ENCODE measurements at regions not wholly inside any gene's neighbourhood (a gene's known extent, or its start where the extent isn't known, plus 50 kb on each side); places are given as distances from the start of the nearest gene placed in this dataset.

- no peaks in the 10 kb centered on the region for H3K27me3 ChIP-seq (ENCODE audit: control insufficient read depth in 1 of 2, insufficient read depth in 2 of 2, low read length in 2 of 2)
- H3K27ac ChIP-seq (ENCODE audit: low read depth, low read length) = no peak overlapping the region
- H3K9ac ChIP-seq (ENCODE audit: low read depth in 1 of 2, low read length in 2 of 2) = no peak overlapping the region
- H3K36me3 ChIP-seq (ENCODE audit: control insufficient read depth in 1 of 2, insufficient read depth in 2 of 2, low read length in 2 of 2) = no peaks in the 10 kb centered on the region
- H3K4me1 ChIP-seq (ENCODE audit: control insufficient read depth in 1 of 2, insufficient read depth in 2 of 2, low read length in 2 of 2) = no peaks in the 10 kb centered on the region
- H3K4me3 ChIP-seq (ENCODE audit: low read depth in 1 of 2, low read length in 2 of 2) = no peak overlapping the region
- peaks cover 7 to 14% of the 10 kb centered on the region in 2 donors for H3K9me3 ChIP-seq (ENCODE audit: control insufficient read depth in 1 of 2, low read length in 2 of 2)
These were observed 1000.2 kb downstream of the TLE4 start for GRCh38 chr9:80571953-80572352.

GRCh38 chr9:80569236-80569635 lies 997.5 kb downstream of the TLE4 start:
- Histone ChIP-seq H3K27ac (ENCODE audit: low read depth, low read length) (no peak overlapping the region), H3K4me1 (ENCODE audit: control insufficient read depth in 1 of 2, insufficient read depth in 2 of 2, low read length in 2 of 2) (no peaks in the 10 kb centered on the region), H3K9me3 (ENCODE audit: control insufficient read depth in 1 of 2, low read length in 2 of 2) (peaks cover 7 to 14% of the 10 kb centered on the region in 2 donors), H3K9ac (ENCODE audit: low read depth in 1 of 2, low read length in 2 of 2) (no peak overlapping the region), H3K4me3 (ENCODE audit: low read depth in 1 of 2, low read length in 2 of 2) (no peak overlapping the region), H3K36me3 (ENCODE audit: control insufficient read depth in 1 of 2, insufficient read depth in 2 of 2, low read length in 2 of 2) (no peaks in the 10 kb centered on the region), H3K27me3 (ENCODE audit: control insufficient read depth in 1 of 2, insufficient read depth in 2 of 2, low read length in 2 of 2) (no peaks in the 10 kb centered on the region)

GRCh38 chr9:80561526-80561925 lies 989.8 kb downstream of the TLE4 start:
- Histone ChIP-seq H3K36me3 (ENCODE audit: control insufficient read depth in 1 of 2, insufficient read depth in 2 of 2, low read length in 2 of 2) (no peaks in the 10 kb centered on the region), H3K9me3 (ENCODE audit: control insufficient read depth in 1 of 2, low read length in 2 of 2) (peaks cover 0 to 4% of the 10 kb centered on the region in 2 donors), H3K4me3 (ENCODE audit: low read depth in 1 of 2, low read length in 2 of 2) (no peak overlapping the region), H3K27me3 (ENCODE audit: control insufficient read depth in 1 of 2, insufficient read depth in 2 of 2, low read length in 2 of 2) (no peaks in the 10 kb centered on the region), H3K27ac (ENCODE audit: low read depth, low read length) (no peak overlapping the region), H3K9ac (ENCODE audit: low read depth in 1 of 2, low read length in 2 of 2) (no peak overlapping the region), H3K4me1 (ENCODE audit: control insufficient read depth in 1 of 2, insufficient read depth in 2 of 2, low read length in 2 of 2) (no peaks in the 10 kb centered on the region)

- no peaks in the 10 kb centered on the region for H3K36me3 ChIP-seq (ENCODE audit: control insufficient read depth in 1 of 2, insufficient read depth in 2 of 2, low read length in 2 of 2)
- H3K27ac ChIP-seq (ENCODE audit: low read depth, low read length) = no peak overlapping the region
- no peaks in the 10 kb centered on the region for H3K27me3 ChIP-seq (ENCODE audit: control insufficient read depth in 1 of 2, insufficient read depth in 2 of 2, low read length in 2 of 2)
- peaks cover 0 to 4% of the 10 kb centered on the region in 2 donors for H3K9me3 ChIP-seq (ENCODE audit: control insufficient read depth in 1 of 2, low read length in 2 of 2)
- no peaks in the 10 kb centered on the region for H3K4me1 ChIP-seq (ENCODE audit: control insufficient read depth in 1 of 2, insufficient read depth in 2 of 2, low read length in 2 of 2)
- H3K4me3 ChIP-seq (ENCODE audit: low read depth in 1 of 2, low read length in 2 of 2) = no peak overlapping the region
- no peak overlapping the region for H3K9ac ChIP-seq (ENCODE audit: low read depth in 1 of 2, low read length in 2 of 2)
These were observed 989.2 kb downstream of the TLE4 start for GRCh38 chr9:80560976-80561375.

GRCh38 chr9:80557256-80557655 lies 985.5 kb downstream of the TLE4 start:
- Histone ChIP-seq H3K27me3 (ENCODE audit: control insufficient read depth in 1 of 2, insufficient read depth in 2 of 2, low read length in 2 of 2) (no peaks in the 10 kb centered on the region), H3K36me3 (ENCODE audit: control insufficient read depth in 1 of 2, insufficient read depth in 2 of 2, low read length in 2 of 2) (no peaks in the 10 kb centered on the region), H3K4me3 (ENCODE audit: low read depth in 1 of 2, low read length in 2 of 2) (no peak overlapping the region), H3K9me3 (ENCODE audit: control insufficient read depth in 1 of 2, low read length in 2 of 2) (no peaks in the 10 kb centered on the region), H3K4me1 (ENCODE audit: control insufficient read depth in 1 of 2, insufficient read depth in 2 of 2, low read length in 2 of 2) (no peaks in the 10 kb centered on the region), H3K27ac (ENCODE audit: low read depth, low read length) (no peak overlapping the region), H3K9ac (ENCODE audit: low read depth in 1 of 2, low read length in 2 of 2) (no peak overlapping the region)

- Histone ChIP-seq H3K27me3 (ENCODE audit: control insufficient read depth in 1 of 2, insufficient read depth in 2 of 2, low read length in 2 of 2) (no peaks in the 10 kb centered on the region), H3K4me1 (ENCODE audit: control insufficient read depth in 1 of 2, insufficient read depth in 2 of 2, low read length in 2 of 2) (no peaks in the 10 kb centered on the region), H3K9ac (ENCODE audit: low read depth in 1 of 2, low read length in 2 of 2) (no peak overlapping the region), H3K9me3 (ENCODE audit: control insufficient read depth in 1 of 2, low read length in 2 of 2) (no peaks in the 10 kb centered on the region), H3K27ac (ENCODE audit: low read depth, low read length) (no peak overlapping the region), H3K4me3 (ENCODE audit: low read depth in 1 of 2, low read length in 2 of 2) (no peak overlapping the region), H3K36me3 (ENCODE audit: control insufficient read depth in 1 of 2, insufficient read depth in 2 of 2, low read length in 2 of 2) (no peaks in the 10 kb centered on the region)
These were observed 984.9 kb downstream of the TLE4 start for GRCh38 chr9:80556631-80557030.

GRCh38 chr9:80555782-80556325 lies 984.1 kb downstream of the TLE4 start:
- Histone ChIP-seq H3K4me3 (ENCODE audit: low read depth in 1 of 2, low read length in 2 of 2) (no peak overlapping the region), H3K4me1 (ENCODE audit: control insufficient read depth in 1 of 2, insufficient read depth in 2 of 2, low read length in 2 of 2) (no peaks in the 10 kb centered on the region), H3K36me3 (ENCODE audit: control insufficient read depth in 1 of 2, insufficient read depth in 2 of 2, low read length in 2 of 2) (no peaks in the 10 kb centered on the region), H3K27ac (ENCODE audit: low read depth, low read length) (no peak overlapping the region), H3K9ac (ENCODE audit: low read depth in 1 of 2, low read length in 2 of 2) (no peak overlapping the region), H3K27me3 (ENCODE audit: control insufficient read depth in 1 of 2, insufficient read depth in 2 of 2, low read length in 2 of 2) (no peaks in the 10 kb centered on the region), H3K9me3 (ENCODE audit: control insufficient read depth in 1 of 2, low read length in 2 of 2) (no peaks in the 10 kb centered on the region)

GRCh38 chr9:80554856-80555255 lies 983.1 kb downstream of the TLE4 start:
- H3K9me3 ChIP-seq (ENCODE audit: control insufficient read depth in 1 of 2, low read length in 2 of 2) = no peaks in the 10 kb centered on the region
- H3K4me3 ChIP-seq (ENCODE audit: low read depth in 1 of 2, low read length in 2 of 2) = no peak overlapping the region
- H3K27me3 ChIP-seq (ENCODE audit: control insufficient read depth in 1 of 2, insufficient read depth in 2 of 2, low read length in 2 of 2) = no peaks in the 10 kb centered on the region
- no peak overlapping the region for H3K9ac ChIP-seq (ENCODE audit: low read depth in 1 of 2, low read length in 2 of 2)
- H3K4me1 ChIP-seq (ENCODE audit: control insufficient read depth in 1 of 2, insufficient read depth in 2 of 2, low read length in 2 of 2) = no peaks in the 10 kb centered on the region
- no peaks in the 10 kb centered on the region for H3K36me3 ChIP-seq (ENCODE audit: control insufficient read depth in 1 of 2, insufficient read depth in 2 of 2, low read length in 2 of 2)
- H3K27ac ChIP-seq (ENCODE audit: low read depth, low read length) = no peak overlapping the region

- Histone ChIP-seq H3K4me1 (ENCODE audit: control insufficient read depth in 1 of 2, insufficient read depth in 2 of 2, low read length in 2 of 2) (no peaks in the 10 kb centered on the region), H3K9me3 (ENCODE audit: control insufficient read depth in 1 of 2, low read length in 2 of 2) (no peaks in the 10 kb centered on the region), H3K9ac (ENCODE audit: low read depth in 1 of 2, low read length in 2 of 2) (no peak overlapping the region)
These were observed 982.5 kb downstream of the TLE4 start for GRCh38 chr9:80554301-80554700.

GRCh38 chr9:80552931-80553330 lies 981.2 kb downstream of the TLE4 start:
- Histone ChIP-seq H3K27me3 (ENCODE audit: control insufficient read depth in 1 of 2, insufficient read depth in 2 of 2, low read length in 2 of 2) (no peaks in the 10 kb centered on the region), H3K4me1 (ENCODE audit: control insufficient read depth in 1 of 2, insufficient read depth in 2 of 2, low read length in 2 of 2) (no peaks in the 10 kb centered on the region), H3K9ac (ENCODE audit: low read depth in 1 of 2, low read length in 2 of 2) (no peak overlapping the region), H3K27ac (ENCODE audit: low read depth, low read length) (no peak overlapping the region), H3K36me3 (ENCODE audit: control insufficient read depth in 1 of 2, insufficient read depth in 2 of 2, low read length in 2 of 2) (no peaks in the 10 kb centered on the region), H3K4me3 (ENCODE audit: low read depth in 1 of 2, low read length in 2 of 2) (no peak overlapping the region), H3K9me3 (ENCODE audit: control insufficient read depth in 1 of 2, low read length in 2 of 2) (no peaks in the 10 kb centered on the region)

More at GRCh38 chr9:80554301-80554700, 982.5 kb downstream of the TLE4 start:
- no peak overlapping the region for H3K4me3 ChIP-seq (ENCODE audit: low read depth in 1 of 2, low read length in 2 of 2)
- no peaks in the 10 kb centered on the region for H3K27me3 ChIP-seq (ENCODE audit: control insufficient read depth in 1 of 2, insufficient read depth in 2 of 2, low read length in 2 of 2)
- no peak overlapping the region for H3K27ac ChIP-seq (ENCODE audit: low read depth, low read length)
- H3K36me3 ChIP-seq (ENCODE audit: control insufficient read depth in 1 of 2, insufficient read depth in 2 of 2, low read length in 2 of 2) = no peaks in the 10 kb centered on the region

- Histone ChIP-seq H3K4me1 (ENCODE audit: control insufficient read depth in 1 of 2, insufficient read depth in 2 of 2, low read length in 2 of 2) (no peaks in the 10 kb centered on the region), H3K9ac (ENCODE audit: low read depth in 1 of 2, low read length in 2 of 2) (no peak overlapping the region), H3K9me3 (ENCODE audit: control insufficient read depth in 1 of 2, low read length in 2 of 2) (peaks cover 0 to 5% of the 10 kb centered on the region in 2 donors), H3K4me3 (ENCODE audit: low read depth in 1 of 2, low read length in 2 of 2) (no peak overlapping the region), H3K27ac (ENCODE audit: low read depth, low read length) (no peak overlapping the region), H3K36me3 (ENCODE audit: control insufficient read depth in 1 of 2, insufficient read depth in 2 of 2, low read length in 2 of 2) (no peaks in the 10 kb centered on the region), H3K27me3 (ENCODE audit: control insufficient read depth in 1 of 2, insufficient read depth in 2 of 2, low read length in 2 of 2) (no peaks in the 10 kb centered on the region)
These were observed 978.4 kb downstream of the TLE4 start for GRCh38 chr9:80550181-80550580.
